Loucy (cell line): ENCODE measurements at regions not wholly inside any gene's neighbourhood (a gene's known extent, or its start where the extent isn't known, plus 50 kb on each side); places are given as distances from the start of the nearest gene placed in this dataset.

Experiments
- EZH2phosphoT487 ChIP-seq: fragments of 200-600 bp; IDR thresholded peaks from 2 replicates; pipeline ENCODE4 v1.6.1; 2018; ENCODE audit warnings: antibody characterized with exemption, mild to moderate bottlenecking, moderate library complexity, borderline replicate concordance
- TF ChIP-seq, protein P1 (sequence below): fragments of 200-600 bp; sonication (generic); conservative IDR thresholded peaks from 2 replicates; pipeline ENCODE4 v1.5.1; 2014; ENCODE audit warnings: mild to moderate bottlenecking, antibody characterized with exemption, low read length

DNA sequence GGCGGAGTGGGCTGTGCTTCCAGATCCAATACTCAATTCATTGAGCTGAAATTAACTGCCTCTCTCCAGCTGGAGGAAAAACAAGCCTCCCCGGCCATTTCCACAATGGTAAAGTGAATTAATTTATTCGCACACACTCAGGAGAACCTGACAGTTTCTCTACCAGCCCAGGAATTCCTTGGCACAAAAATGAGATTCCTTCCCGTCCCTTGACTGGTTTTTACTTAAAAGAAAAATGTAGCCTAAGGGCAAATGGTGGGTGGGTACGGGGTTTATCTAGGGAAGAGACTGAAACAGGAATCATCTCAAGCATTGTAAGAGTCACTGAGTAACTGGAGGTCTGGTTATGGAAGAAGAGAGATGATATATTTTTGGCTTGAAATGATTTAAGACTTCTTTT is 102.7 kb downstream of the VCX3A start:
- TF ChIP-seq, protein P1, sequence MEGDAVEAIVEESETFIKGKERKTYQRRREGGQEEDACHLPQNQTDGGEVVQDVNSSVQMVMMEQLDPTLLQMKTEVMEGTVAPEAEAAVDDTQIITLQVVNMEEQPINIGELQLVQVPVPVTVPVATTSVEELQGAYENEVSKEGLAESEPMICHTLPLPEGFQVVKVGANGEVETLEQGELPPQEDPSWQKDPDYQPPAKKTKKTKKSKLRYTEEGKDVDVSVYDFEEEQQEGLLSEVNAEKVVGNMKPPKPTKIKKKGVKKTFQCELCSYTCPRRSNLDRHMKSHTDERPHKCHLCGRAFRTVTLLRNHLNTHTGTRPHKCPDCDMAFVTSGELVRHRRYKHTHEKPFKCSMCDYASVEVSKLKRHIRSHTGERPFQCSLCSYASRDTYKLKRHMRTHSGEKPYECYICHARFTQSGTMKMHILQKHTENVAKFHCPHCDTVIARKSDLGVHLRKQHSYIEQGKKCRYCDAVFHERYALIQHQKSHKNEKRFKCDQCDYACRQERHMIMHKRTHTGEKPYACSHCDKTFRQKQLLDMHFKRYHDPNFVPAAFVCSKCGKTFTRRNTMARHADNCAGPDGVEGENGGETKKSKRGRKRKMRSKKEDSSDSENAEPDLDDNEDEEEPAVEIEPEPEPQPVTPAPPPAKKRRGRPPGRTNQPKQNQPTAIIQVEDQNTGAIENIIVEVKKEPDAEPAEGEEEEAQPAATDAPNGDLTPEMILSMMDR: no peak
- no peak for TF ChIP-seq EZH2phosphoT487
